ENCODE measurements at regions not wholly inside any gene's neighbourhood (a gene's known extent, or its start where the extent isn't known, plus 50 kb on each side); places are given as distances from the start of the nearest gene placed in this dataset.

GRCh38 chr6:66735106-66735890 lies 1028.3 kb upstream of the EYS start:
- no peak for TF ChIP-seq CTCF (IDR thresholded peaks at IDR 0.05)
- no peak for TF ChIP-seq ZFX (IDR thresholded peaks at IDR 0.05; ENCODE audit: borderline replicate concordance)
- no peak overlapping the region for H3K27ac ChIP-seq

- TF ChIP-seq CTCF (IDR thresholded peaks at IDR 0.05), result no peak
- no peak for TF ChIP-seq ZFX (IDR thresholded peaks at IDR 0.05; ENCODE audit: borderline replicate concordance)
- H3K27ac ChIP-seq, result no peak overlapping the region
These were observed 1024.3 kb upstream of the EYS start for GRCh38 chr6:66731310-66731709.

- no peak for TF ChIP-seq ZFX (IDR thresholded peaks at IDR 0.05; ENCODE audit: borderline replicate concordance)
- TF ChIP-seq CTCF (IDR thresholded peaks at IDR 0.05), result no peak
- no peak overlapping the region for H3K27ac ChIP-seq
These were observed 1018.6 kb upstream of the EYS start for GRCh38 chr6:66725670-66726069.

DNA sequence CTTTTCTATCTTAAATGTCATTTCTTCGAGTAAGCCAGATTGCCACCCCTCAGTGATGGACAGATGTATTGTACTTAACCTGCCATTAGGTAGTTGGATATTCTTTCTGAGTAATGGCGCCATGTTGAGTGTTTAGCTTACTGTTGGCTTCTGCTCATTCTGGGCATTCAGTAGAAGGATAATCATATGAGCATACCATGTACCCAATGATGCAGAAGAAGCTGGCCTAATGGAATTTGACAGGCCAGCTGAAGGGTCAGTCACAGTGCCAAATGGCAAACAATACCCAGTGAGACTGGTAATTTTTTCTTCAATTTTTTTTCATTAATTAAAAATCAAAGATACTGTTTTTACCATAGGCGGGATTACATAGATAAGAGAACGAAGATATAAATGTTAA lies 1010.8 kb upstream of the EYS start:
- no peak for TF ChIP-seq CTCF (IDR thresholded peaks at IDR 0.05)
- TF ChIP-seq ZFX (IDR thresholded peaks at IDR 0.05; ENCODE audit: borderline replicate concordance), result no peak
- H3K27ac ChIP-seq, result no peak overlapping the region

GRCh38 chr6:66699385-66699784 lies 992.4 kb upstream of the EYS start:
- no peak for TF ChIP-seq ZFX (IDR thresholded peaks at IDR 0.05; ENCODE audit: borderline replicate concordance)
- no peak for TF ChIP-seq CTCF (IDR thresholded peaks at IDR 0.05)
- no peak overlapping the region for H3K27ac ChIP-seq

DNA sequence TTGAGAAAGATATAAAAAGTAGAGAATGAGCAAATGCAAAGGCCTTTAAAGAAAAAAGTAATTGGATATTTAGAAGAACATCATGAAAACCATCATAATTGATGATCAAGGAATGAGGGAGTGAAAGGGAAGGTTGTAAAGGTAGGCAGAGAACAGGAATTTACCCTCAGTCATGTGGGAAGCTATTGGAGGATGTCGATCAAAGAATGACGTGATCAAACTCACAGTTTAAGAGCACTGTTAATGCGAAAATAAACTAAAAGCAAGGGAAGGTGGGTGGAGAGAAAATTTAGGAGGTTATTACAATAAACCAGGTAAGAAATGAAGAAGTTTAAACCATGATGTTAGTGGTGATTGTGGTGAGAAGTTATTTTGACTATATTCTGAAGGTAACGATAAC lies 982.6 kb upstream of the EYS start:
- no peak for TF ChIP-seq ZFX (IDR thresholded peaks at IDR 0.05; ENCODE audit: borderline replicate concordance)
- no peak overlapping the region for H3K27ac ChIP-seq

GRCh38 chr6:66687611-66688140 lies 980.6 kb upstream of the EYS start:
- H3K27ac ChIP-seq, result no peak overlapping the region
- TF ChIP-seq ZFX (IDR thresholded peaks at IDR 0.05; ENCODE audit: borderline replicate concordance) (no peak), CTCF (IDR thresholded peaks at IDR 0.05) (no peak)
